ENCODE measurements at regions not wholly inside any gene's neighbourhood (a gene's known extent, or its start where the extent isn't known, plus 50 kb on each side); places are given as distances from the start of the nearest gene placed in this dataset.

DNA sequence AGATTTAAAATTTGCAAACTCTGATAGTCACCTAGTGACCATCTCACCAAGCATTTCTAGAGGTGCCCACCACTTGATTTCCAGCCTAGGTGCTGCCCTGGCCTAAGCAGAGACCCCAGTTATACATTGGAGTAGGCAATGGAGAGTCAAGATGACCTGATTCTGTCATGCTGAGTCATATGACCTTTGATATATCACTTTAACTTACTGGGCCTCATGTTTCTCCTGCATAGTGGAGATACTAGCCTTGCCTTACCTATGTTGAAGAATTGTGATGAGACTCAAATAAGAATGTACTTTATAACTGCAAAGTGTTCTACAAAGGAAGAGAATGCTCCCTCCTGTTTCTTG, 75.5 kb upstream of the XCR1 start:
- no peak overlapping the region for H3K4me3 Mint-ChIP-seq
- no peak for DNase-seq
- no peak for ATAC-seq
- H3K27me3 Mint-ChIP-seq (ENCODE audit: low read depth), result no peaks in the 10 kb centered on the region
- H3K9me3 Mint-ChIP-seq, result peaks cover 6% of the 10 kb centered on the region
- peaks cover 39% of the 10 kb centered on the region for H3K4me1 Mint-ChIP-seq (ENCODE audit: low read depth)
- H3K36me3 Mint-ChIP-seq (ENCODE audit: insufficient read depth), result no peaks in the 10 kb centered on the region

DNA sequence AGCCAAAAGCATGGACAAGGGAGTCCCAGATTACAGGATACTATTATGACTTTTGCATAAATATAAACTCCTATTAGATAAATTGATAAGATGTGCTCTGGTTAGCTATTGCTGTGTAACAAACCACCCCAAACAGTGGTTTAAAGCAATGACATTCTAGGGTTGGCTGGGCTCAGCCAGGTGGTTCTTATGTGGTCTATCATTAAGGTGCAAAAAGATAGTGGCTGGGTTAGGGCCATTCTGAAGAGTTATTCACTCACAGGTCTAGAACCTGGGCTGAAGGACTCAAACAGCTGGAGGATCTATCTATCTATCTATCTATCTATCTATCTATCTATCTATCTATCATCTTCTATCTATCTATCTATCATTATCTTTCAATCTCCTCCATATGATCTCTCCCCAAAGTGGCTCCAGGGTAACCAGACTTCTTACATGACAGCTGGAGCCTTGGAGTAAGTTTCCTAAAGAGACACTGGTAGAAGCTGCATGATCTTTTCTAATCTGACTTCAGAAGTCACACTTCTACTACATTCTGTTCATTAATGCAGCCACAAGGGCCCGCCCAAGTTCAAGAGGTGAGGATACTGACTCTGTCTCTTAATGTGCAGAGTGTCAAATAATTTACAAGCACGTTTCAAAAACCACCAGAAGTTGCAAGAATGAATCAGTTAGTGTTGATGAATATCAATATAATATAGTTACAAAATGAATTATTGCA, 74.9 kb upstream of the XCR1 start:
- peaks cover 39% of the 10 kb centered on the region for H3K4me1 Mint-ChIP-seq (ENCODE audit: low read depth)
- ATAC-seq, result no peak
- DNase-seq, result no peak
- H3K27me3 Mint-ChIP-seq (ENCODE audit: low read depth), result no peaks in the 10 kb centered on the region
- H3K4me3 Mint-ChIP-seq, result no peak overlapping the region
- H3K9me3 Mint-ChIP-seq, result peaks cover 6% of the 10 kb centered on the region
- H3K36me3 Mint-ChIP-seq (ENCODE audit: insufficient read depth), result no peaks in the 10 kb centered on the region

DNA sequence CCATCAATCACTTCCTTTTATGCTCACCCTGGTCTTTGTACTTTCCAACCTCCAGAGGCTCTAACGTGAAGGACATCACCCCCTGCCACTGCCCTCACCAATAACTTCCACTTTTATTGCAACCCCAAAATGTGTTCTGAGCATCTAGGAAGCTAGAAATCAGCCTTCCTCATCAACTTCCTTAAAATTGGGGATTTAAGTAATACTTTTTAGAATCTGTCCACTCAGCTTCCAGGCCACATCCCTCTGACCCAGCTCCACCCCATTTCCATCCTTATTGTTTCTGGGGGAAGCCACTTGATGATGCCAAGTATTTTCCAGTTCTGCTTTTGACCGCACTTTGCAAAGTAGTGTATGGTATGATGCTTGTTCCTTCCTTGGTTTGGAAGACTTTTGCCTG, 73.5 kb upstream of the XCR1 start:
- H3K27me3 Mint-ChIP-seq (ENCODE audit: low read depth), result no peaks in the 10 kb centered on the region
- ATAC-seq, result no peak
- no peaks in the 10 kb centered on the region for H3K36me3 Mint-ChIP-seq (ENCODE audit: insufficient read depth)
- H3K9me3 Mint-ChIP-seq, result peaks cover 6% of the 10 kb centered on the region
- no peak for DNase-seq
- H3K4me3 Mint-ChIP-seq, result no peak overlapping the region
- peaks cover 47% of the 10 kb centered on the region for H3K4me1 Mint-ChIP-seq (ENCODE audit: low read depth)

DNA sequence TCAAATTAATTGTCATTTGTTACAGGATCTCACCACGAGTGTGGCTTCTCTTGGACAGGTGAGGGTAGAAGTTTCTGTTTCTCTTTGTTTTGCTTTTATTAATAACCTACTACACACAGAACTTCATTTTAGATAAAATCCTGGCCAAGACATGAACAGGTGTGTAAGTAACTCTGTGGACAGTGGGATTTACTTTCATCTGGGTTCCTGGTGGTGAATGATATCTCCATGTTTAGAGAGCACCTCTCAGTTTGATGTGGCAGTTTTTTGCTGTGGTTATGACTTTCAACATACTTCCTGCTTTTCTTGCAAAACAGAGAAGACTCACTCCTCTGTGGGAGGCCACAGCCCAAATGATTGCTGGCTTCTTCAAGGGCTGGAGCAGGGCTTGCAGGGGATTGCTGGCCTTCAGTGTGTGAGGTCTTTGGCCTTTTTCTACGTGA, 71.1 kb upstream of the XCR1 start:
- H3K4me3 Mint-ChIP-seq, result peak overlapping the region; percentile 30
- ATAC-seq (peak; percentile 72 to 80), DNase-seq (no peak)
- H3K36me3 Mint-ChIP-seq (ENCODE audit: insufficient read depth), result no peaks in the 10 kb centered on the region
- H3K4me1 Mint-ChIP-seq (ENCODE audit: low read depth), result peaks cover 46% of the 10 kb centered on the region
- H3K9me3 Mint-ChIP-seq, result peaks cover 6% of the 10 kb centered on the region
- peaks cover 4% of the 10 kb centered on the region for H3K27me3 Mint-ChIP-seq (ENCODE audit: low read depth)

DNA sequence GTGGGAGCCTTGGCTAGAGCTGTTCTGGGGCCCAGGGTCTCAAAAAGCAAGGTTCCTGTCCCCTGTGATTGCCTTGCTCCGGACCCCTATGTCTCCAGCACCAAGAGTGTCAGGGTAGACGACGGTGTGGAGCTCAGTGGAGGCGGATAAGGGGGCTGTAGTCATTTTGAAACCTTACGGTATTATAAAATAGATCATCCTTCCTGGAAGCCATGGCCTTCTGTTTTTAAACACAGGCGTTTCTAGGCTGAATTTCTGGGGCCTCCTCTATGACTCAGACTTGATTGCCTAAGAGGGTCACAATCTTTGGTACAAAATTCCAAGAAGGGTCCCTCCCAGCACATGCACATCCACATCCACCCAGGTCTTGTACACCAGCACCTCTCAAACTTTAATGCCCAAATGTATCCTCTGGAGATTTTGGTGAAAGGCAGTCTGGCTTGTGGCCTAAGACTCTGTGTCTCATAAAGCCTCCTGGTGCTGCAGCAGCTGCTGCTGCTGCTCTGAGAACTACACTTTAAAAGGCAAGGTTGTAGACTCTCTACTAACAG, 70.5 kb upstream of the XCR1 start:
- no peaks in the 10 kb centered on the region for H3K36me3 Mint-ChIP-seq (ENCODE audit: insufficient read depth)
- H3K9me3 Mint-ChIP-seq, result peaks cover 6% of the 10 kb centered on the region
- peaks cover 46% of the 10 kb centered on the region for H3K4me1 Mint-ChIP-seq (ENCODE audit: low read depth)
- ATAC-seq, result peak; percentile 78 to 79
- peaks cover 4% of the 10 kb centered on the region for H3K27me3 Mint-ChIP-seq (ENCODE audit: low read depth)
- DNase-seq, result no peak
- no peak overlapping the region for H3K4me3 Mint-ChIP-seq

DNA sequence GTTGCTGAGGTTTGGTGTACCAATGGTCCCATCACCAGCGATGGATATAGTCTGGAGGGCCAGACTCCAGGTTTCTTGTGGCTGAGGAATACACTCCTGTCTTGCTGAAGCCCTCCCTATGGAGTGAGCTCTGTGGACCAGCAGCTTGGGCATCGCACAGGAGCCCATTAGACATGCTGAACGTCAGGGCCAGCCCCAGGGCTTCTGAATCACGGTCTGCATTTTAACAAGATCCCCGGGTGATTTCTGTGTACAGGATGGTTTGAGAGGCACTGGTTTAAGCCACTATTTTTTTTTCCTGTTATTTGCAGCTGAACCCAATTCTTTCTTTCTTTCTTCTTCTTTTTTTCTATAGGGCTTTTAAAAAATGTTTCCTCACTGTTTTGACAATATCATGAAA, 69.5 kb upstream of the XCR1 start:
- peaks cover 49% of the 10 kb centered on the region for H3K4me1 Mint-ChIP-seq (ENCODE audit: low read depth)
- ATAC-seq, result no peak

DNA sequence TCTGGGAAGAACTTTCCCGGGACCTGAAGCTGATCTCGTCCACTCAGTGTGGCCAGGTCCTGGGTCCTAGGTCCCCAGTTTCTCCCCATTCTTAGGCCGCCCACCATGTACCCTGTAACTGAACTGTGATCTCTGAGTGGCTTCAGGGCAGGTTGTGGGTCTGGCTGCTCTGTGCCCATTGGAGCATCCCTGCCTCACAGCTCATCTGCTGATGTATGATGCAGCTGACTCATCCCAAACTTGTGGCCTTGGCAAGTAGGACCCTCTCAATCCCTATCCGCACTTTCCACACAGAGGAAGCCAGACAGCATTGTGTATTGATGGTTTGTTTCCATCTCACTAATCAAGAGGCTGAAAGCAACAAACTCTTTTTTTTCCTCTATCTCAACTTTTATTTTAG, 69.1 kb upstream of the XCR1 start:
- no peak for ATAC-seq
- no peak for DNase-seq
- Mint-ChIP-seq H3K4me3 (no peak overlapping the region), H3K9me3 (no peaks in the 10 kb centered on the region), H3K36me3 (ENCODE audit: insufficient read depth) (no peaks in the 10 kb centered on the region), H3K4me1 (ENCODE audit: low read depth) (peaks cover 49% of the 10 kb centered on the region), H3K27me3 (ENCODE audit: low read depth) (peaks cover 4% of the 10 kb centered on the region)

More for the DNA sequence above, 69.5 kb upstream of the XCR1 start:
- DNase-seq, result no peak
- no peak overlapping the region for H3K4me3 Mint-ChIP-seq
- no peaks in the 10 kb centered on the region for H3K36me3 Mint-ChIP-seq (ENCODE audit: insufficient read depth)
- no peaks in the 10 kb centered on the region for H3K9me3 Mint-ChIP-seq
- H3K27me3 Mint-ChIP-seq (ENCODE audit: low read depth), result peaks cover 4% of the 10 kb centered on the region

DNA sequence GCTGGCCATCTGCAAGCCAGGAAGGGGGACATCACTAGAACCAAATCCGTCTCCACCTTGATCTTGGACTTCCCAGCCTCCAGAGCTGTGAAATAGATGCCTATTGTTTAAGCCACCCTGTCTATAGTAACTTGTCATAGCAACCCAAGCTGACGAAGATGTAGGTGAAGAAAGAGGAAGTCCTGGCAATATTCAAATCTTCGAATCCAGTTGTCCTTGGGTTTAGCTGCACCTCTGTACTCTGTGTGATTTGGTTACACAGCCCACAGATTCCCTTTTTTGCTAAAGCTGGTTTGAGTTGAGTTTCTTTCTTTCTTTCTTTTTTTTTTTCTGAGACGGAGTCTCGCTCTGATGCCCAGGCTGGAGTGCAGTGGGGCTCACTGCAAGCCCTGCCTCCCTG, 68.0 kb upstream of the XCR1 start:
- Mint-ChIP-seq H3K9me3 (no peaks in the 10 kb centered on the region), H3K4me1 (ENCODE audit: low read depth) (peaks cover 49% of the 10 kb centered on the region)

DNA sequence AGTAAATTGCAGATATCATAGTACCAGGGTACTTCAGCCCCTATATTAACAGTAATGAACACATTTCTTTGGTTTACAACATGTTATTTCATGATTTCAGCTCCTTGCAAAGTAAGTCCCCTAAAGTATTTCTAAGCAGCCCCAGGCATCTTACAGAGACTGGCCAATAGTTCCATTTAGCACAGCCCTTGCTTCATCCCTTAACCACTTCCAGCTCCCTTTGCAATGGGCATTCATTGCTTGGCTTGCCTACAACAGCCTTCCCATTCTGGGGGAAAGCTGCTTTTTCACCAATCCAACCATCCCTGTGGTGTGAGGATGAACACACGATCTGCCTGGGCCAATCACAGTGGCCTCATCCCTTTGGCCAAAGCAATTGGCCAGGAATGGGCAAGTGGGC, 67.2 kb upstream of the XCR1 start:
- DNase-seq, result no peak
- no peaks in the 10 kb centered on the region for H3K36me3 Mint-ChIP-seq (ENCODE audit: insufficient read depth)
- no peak overlapping the region for H3K4me3 Mint-ChIP-seq
- peaks cover 9% of the 10 kb centered on the region for H3K27me3 Mint-ChIP-seq (ENCODE audit: low read depth)
- H3K9me3 Mint-ChIP-seq, result no peaks in the 10 kb centered on the region
- ATAC-seq, result no peak
- peaks cover 52% of the 10 kb centered on the region for H3K4me1 Mint-ChIP-seq (ENCODE audit: low read depth)

More for the DNA sequence above, 68.0 kb upstream of the XCR1 start:
- DNase-seq (no peak), ATAC-seq (no peak)
- peaks cover 5% of the 10 kb centered on the region for H3K27me3 Mint-ChIP-seq (ENCODE audit: low read depth)
- no peaks in the 10 kb centered on the region for H3K36me3 Mint-ChIP-seq (ENCODE audit: insufficient read depth)
- no peak overlapping the region for H3K4me3 Mint-ChIP-seq

DNA sequence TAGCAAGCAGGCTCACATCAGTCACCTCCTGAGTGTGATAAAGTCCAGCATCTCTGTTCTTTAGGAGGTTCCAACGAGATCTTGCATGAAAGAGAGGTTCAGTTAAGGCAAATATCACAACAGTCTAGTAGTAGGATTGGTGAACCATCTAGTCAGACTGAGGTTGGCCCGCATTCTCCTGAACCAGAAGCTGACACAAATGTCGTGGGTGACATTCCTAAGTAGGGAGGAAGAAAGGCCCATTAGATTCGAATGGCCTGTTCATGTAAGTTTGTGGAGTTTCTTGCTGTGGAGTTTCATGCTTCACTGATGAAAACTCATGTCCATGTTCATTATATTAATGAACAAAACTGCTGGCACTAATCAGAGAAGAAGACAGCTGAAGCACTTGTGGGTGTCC, 66.7 kb upstream of the XCR1 start:
- no peak for DNase-seq
- Mint-ChIP-seq H3K4me1 (ENCODE audit: low read depth) (peaks cover 52% of the 10 kb centered on the region), H3K27me3 (ENCODE audit: low read depth) (peaks cover 9% of the 10 kb centered on the region), H3K9me3 (no peaks in the 10 kb centered on the region), H3K4me3 (no peak overlapping the region), H3K36me3 (ENCODE audit: insufficient read depth) (no peaks in the 10 kb centered on the region)
- no peak for ATAC-seq

DNA sequence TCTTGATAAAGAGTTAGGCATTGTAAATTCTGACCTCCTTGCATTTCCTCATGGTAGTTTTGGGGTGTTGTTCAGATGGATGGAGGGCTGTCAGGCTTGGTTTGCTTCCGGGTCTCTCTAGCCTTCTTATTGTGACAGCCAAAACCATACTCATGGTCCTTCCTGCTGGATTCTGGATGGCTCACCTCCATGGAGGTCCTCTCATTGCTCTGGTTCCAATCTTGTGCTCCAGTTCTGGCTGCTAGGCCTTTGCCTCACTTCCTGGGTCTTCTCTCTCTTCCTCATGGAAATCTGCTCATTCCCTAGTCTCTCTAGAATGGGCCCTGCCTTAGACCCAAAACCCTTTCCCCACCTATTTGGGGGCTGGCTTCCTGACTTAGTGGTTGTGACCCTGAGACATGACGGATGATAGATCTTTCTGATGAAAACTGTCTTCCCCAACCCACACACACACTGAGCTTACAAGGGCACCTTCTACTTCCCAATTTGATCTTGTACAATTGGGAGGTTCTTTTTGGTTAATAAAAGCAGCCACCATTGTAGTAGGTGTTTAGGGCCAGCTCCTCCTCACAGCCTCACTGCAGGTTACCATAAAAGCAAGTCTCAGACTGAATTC, 66.2 kb upstream of the XCR1 start:
- no peaks in the 10 kb centered on the region for H3K36me3 Mint-ChIP-seq (ENCODE audit: insufficient read depth)
- DNase-seq (no peak), ATAC-seq (no peak)
- H3K4me3 Mint-ChIP-seq, result no peak overlapping the region
- H3K27me3 Mint-ChIP-seq (ENCODE audit: low read depth), result peaks cover 9% of the 10 kb centered on the region
- H3K4me1 Mint-ChIP-seq (ENCODE audit: low read depth), result peaks cover 47% of the 10 kb centered on the region
- no peaks in the 10 kb centered on the region for H3K9me3 Mint-ChIP-seq

DNA sequence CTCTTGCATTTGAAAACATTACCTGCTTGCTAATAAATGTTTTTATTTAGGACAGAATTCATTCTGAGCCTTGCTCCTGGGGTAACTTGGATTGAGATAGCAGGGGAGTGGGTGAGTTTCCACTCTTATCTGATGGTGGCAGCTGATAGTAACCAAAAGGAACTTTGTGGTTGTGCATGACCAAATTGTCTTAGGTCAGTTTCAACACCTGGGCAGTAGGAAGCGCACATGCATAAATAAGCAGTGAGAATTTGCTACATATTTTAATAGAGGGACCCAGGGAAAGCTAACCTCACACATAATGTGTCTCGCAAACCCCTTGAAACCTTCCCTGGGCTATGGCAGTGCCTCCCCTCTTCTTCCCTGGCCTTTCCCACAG, 65.4 kb upstream of the XCR1 start:
- no peak for ATAC-seq
- H3K4me3 Mint-ChIP-seq, result no peak overlapping the region
- no peaks in the 10 kb centered on the region for H3K36me3 Mint-ChIP-seq (ENCODE audit: insufficient read depth)
- no peaks in the 10 kb centered on the region for H3K9me3 Mint-ChIP-seq
- H3K27me3 Mint-ChIP-seq (ENCODE audit: low read depth), result peaks cover 9% of the 10 kb centered on the region
- DNase-seq, result no peak
- H3K4me1 Mint-ChIP-seq (ENCODE audit: low read depth), result peaks cover 40% of the 10 kb centered on the region

DNA sequence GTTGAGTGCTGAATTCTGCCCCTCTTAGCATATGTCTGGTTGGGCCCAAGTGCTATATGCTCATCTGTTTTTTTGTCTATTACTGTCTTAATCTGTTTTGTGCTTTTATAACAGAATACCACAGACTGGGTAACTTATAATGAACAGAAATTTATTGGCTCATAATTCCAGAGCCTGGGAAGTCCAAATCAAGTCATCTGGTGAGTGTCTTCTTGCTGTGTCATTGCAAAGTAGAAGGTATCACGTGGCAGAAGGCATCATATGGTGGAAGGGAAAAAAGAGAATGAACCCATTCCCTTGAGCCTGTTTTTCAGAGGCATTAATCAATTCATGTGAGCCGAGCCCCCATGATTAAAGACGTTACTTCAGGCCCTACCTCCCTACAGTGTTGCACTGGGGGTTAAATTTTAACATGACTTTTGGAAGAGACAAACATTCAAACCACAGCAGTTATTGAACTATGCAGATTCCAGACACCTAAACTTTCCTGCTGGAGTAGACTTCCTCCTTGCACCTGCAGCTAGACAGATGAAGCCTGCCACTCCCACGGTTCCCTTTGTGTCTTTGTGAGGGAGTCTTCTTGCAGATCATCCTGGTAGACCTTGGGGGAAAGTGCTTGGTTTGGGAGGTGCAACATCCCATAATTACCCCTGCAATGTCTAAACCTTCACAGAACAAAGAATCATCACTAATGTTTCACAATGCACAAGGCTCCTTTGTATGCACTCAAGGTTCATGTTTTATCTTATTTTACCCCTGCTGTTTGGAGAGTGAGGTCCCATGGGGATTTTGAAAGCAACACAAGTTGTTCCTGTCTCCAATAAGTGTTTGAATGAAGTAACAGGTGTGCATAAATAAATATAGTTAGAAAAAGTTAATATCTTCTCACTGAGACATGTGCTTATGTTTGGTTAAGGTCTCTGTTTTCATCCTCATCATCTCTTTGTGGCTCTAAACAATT, 64.7 kb upstream of the XCR1 start:
- Mint-ChIP-seq H3K4me1 (ENCODE audit: low read depth) (peaks cover 33% of the 10 kb centered on the region), H3K27me3 (ENCODE audit: low read depth) (peaks cover 9% of the 10 kb centered on the region), H3K4me3 (no peak overlapping the region), H3K36me3 (ENCODE audit: insufficient read depth) (no peaks in the 10 kb centered on the region), H3K9me3 (no peaks in the 10 kb centered on the region)
- DNase-seq (no peak), ATAC-seq (no peak)

DNA sequence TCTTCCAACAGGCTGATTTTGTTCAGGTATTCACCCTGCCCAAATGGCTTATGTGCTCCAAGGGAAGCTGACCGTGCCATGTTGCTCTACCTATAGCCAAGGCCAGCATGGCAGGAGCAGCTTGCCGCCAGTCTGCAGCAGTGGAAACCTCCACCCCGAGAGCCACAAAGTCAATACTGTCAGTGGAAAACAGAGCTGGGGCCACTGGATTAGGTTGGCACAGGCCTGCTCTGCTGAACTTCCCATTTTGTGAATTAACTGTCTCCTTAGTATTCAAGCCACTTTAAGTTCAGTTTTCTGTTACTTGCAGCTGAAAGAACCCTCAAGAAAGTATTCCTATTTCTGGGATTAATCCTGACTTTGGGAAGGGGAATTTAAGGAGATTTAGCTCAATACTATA, 63.8 kb upstream of the XCR1 start:
- DNase-seq (no peak), ATAC-seq (no peak)
- Mint-ChIP-seq H3K4me3 (no peak overlapping the region), H3K36me3 (ENCODE audit: insufficient read depth) (no peaks in the 10 kb centered on the region), H3K4me1 (ENCODE audit: low read depth) (peaks cover 26% of the 10 kb centered on the region), H3K27me3 (ENCODE audit: low read depth) (peaks cover 9% of the 10 kb centered on the region), H3K9me3 (no peaks in the 10 kb centered on the region)

Measured in activated T-cell treated with anti-CD3 and anti-CD28 coated beads, Interleukin-2, amount 50 U/mL, for 4 hours (primary cell).